GM10248 (cell line): ENCODE measurements at regions not wholly inside any gene's neighbourhood (a gene's known extent, or its start where the extent isn't known, plus 50 kb on each side); places are given as distances from the start of the nearest gene placed in this dataset.

Experiments used
- CTCF ChIA-PET: fragments of 300-600 bp; sonication (Branson Sonifier 250); formaldehyde crosslinking; extraction: SDS; loops from one replicate; lab custom pipeline; 2021; ENCODE audit warnings: antibody characterized with exemption; lab: Yijun Ruan, JAX
- POLR2A ChIA-PET: fragments of 350-650 bp; sonication (Branson Sonifier 250); formaldehyde crosslinking; extraction: SDS; loops from one replicate; lab custom pipeline; 2020; ENCODE audit warnings: antibody characterized with exemption; lab: Yijun Ruan, JAX
- DNase-seq: peaks from one replicate; pipeline ENCODE4 v3.0.0; 2012; ENCODE audit errors: extremely low spot score
- TF ChIP-seq, protein P1 (sequence below): IDR thresholded peaks from 2 replicates; pipeline ENCODE4 v1.5.1; 2012; ENCODE audit warnings: mild to moderate bottlenecking, low read depth; ENCODE audit errors: extremely low read depth, missing control alignments, control extremely low read depth

DNA sequence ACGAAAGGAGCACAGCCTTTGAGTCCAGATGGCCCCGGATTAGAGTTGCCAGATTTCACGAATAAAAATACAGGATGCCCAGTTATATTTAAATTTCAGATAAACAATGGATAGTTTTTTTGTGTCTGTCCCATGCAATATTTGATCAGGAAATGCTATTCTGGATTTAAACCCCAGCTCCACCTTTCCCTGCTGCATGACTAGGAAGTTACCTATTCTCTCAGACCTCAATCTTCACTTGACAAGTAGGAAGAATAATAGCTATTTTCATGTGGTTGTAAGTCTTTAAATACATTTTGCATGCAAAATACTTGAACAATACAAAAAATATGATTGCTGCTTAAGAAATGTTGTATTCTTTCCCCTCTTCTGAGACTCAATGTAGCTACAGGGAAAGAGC is 125.3 kb upstream of the P2RY1 start:
- POLR2A ChIA-PET = no interaction called here
- TF ChIP-seq, protein P1, sequence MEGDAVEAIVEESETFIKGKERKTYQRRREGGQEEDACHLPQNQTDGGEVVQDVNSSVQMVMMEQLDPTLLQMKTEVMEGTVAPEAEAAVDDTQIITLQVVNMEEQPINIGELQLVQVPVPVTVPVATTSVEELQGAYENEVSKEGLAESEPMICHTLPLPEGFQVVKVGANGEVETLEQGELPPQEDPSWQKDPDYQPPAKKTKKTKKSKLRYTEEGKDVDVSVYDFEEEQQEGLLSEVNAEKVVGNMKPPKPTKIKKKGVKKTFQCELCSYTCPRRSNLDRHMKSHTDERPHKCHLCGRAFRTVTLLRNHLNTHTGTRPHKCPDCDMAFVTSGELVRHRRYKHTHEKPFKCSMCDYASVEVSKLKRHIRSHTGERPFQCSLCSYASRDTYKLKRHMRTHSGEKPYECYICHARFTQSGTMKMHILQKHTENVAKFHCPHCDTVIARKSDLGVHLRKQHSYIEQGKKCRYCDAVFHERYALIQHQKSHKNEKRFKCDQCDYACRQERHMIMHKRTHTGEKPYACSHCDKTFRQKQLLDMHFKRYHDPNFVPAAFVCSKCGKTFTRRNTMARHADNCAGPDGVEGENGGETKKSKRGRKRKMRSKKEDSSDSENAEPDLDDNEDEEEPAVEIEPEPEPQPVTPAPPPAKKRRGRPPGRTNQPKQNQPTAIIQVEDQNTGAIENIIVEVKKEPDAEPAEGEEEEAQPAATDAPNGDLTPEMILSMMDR = no peak
- DNase-seq = no peak
- CTCF ChIA-PET = interaction anchor here (0.7 to 1.5 kb wide), 3 partner anchors 11 to 35 kb away, joined by 3 to 6 read pairs (median 3); no protein-coding TSS in a partner anchor

DNA sequence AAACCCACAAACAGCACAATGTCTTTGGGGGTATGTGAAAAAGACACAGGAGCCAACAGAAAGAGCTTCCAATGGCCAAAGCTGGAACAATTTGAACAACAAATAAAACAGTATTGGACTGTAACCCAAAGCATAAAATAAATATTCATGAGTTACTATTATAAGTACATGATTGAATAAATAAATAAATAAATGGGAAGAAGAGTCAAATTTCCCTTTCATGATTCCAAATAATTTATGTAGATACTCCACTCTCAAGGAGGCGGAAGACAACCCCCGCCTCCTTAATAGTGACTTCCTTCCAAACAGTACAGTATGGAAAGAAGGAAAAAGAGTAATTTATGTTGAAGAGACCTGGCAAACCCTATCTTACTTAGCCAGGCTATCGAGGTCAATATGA is 124.4 kb upstream of the P2RY1 start:
- TF ChIP-seq, protein P1 = no peak
- ChIA-PET CTCF (interaction anchor here (1.5 kb wide), 1 partner anchor 10 kb away, joined by 6 read pairs; no protein-coding TSS in a partner anchor), POLR2A (no interaction called here)
- DNase-seq = no peak

- ChIA-PET POLR2A (no interaction called here), CTCF (interaction anchor here (0.9 to 1.7 kb wide), 5 partner anchors 9 to 32 kb away, joined by 3 to 8 read pairs (median 4); no protein-coding TSS in a partner anchor)
- TF ChIP-seq, protein P1 = peak; percentile 34
- no peak for DNase-seq
Measured at GRCh38 chr3:152713989-152714388, 120.9 kb upstream of the P2RY1 start.

DNA sequence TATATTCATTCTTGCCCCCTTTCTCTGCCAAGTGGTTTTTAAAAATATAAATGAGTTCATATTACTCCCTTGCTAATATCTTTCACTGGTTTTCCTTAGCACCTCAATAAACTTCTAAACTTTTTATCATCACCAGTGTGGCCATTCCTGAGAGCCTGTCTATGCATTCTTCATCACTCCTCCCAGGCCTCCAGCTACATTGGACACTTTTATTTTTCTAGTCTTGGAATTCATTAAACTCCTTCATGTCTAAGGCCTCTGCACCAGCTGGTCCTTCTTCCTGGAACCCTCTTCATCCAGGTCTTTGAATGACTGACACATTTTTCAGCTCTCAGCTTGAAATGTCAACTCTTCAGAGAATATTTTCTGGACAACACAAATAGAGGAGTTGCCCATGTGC is 120.4 kb upstream of the P2RY1 start:
- DNase-seq = no peak
- CTCF ChIA-PET = interaction anchor here (0.9 to 1.6 kb wide), 4 partner anchors 8 to 31 kb away, joined by 3 to 8 read pairs (median 4); no protein-coding TSS in a partner anchor
- TF ChIP-seq, protein P1 = no peak
- POLR2A ChIA-PET = no interaction called here

DNA sequence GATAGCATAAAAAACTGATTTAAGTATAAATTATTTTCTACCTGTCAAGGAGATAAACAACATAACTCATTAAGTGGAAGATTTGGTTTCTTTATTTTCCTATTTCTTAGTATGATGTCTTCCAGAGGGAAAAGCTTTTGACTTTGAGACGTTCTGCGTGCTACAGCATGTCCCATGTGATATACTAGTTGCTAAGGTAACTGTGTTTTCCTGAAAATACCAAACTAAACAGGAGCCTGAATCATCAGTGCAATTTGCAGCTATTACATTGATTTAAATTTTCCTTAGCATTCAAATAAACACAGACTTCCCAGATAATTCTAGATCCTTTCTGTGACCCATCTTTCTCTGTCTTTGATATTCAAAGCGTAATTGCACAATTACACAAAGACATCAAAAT is 117.7 kb upstream of the P2RY1 start:
- TF ChIP-seq, protein P1 = no peak
- CTCF ChIA-PET = interaction anchor here (1.1 kb wide), 1 partner anchor 28 kb away, joined by 3 read pairs; no protein-coding TSS in a partner anchor
- no peak for DNase-seq
- POLR2A ChIA-PET = no interaction called here

- TF ChIP-seq, protein P1 = no peak
- no peak for DNase-seq
- POLR2A ChIA-PET = no interaction called here
- CTCF ChIA-PET = interaction anchor here (2.3 kb wide), 1 partner anchor 10 kb away, joined by 11 read pairs; no protein-coding TSS in a partner anchor
Measured at GRCh38 chr3:152718810-152719209, 116.1 kb upstream of the P2RY1 start.
